HEK293 (cell line): ENCODE measurements at regions not wholly inside any gene's neighbourhood (a gene's known extent, or its start where the extent isn't known, plus 50 kb on each side); places are given as distances from the start of the nearest gene placed in this dataset.

Experiments
- CTCF ChIP-seq: fragments of 450-650 bp; formaldehyde crosslinking; IDR thresholded peaks from 2 replicates; pipeline ENCODE4 v1.5.1; 2016; ENCODE audit warnings: missing biosample characterization, missing genetic modification characterization
- ZNF274 ChIP-seq, 2 experiments: fragments of 200-500 bp in 1 of 2; fragments of 450-650 bp in 1 of 2; sonication (Bioruptor generic) in 1 of 2; formaldehyde crosslinking in 1 of 2; IDR thresholded peaks; 2 replicates each; pipeline versions ENCODE4 v1.5.1 to v1.6.1; 2014 to 2016; ENCODE audit warnings: borderline replicate concordance in 1 of 2, inconsistent platforms in 1 of 2, low read length in 1 of 2, missing biosample characterization in 1 of 2, missing genetic modification characterization in 1 of 2

GRCh38 chr6:147648916-147649315 is 140.4 kb downstream of the SAMD5 start:
- no peak for TF ChIP-seq CTCF
- no peak for TF ChIP-seq ZNF274 (IDR thresholded peaks at IDR 0.05; ENCODE audit: low read length)
- TF ChIP-seq ZNF274 (tag by site-specific recombination; IDR thresholded peaks at IDR 0.05; ENCODE audit: borderline replicate concordance) = no peak
